ENCODE measurements at regions not wholly inside any gene's neighbourhood (a gene's known extent, or its start where the extent isn't known, plus 50 kb on each side); places are given as distances from the start of the nearest gene placed in this dataset.

- TF ChIP-seq, protein P1, sequence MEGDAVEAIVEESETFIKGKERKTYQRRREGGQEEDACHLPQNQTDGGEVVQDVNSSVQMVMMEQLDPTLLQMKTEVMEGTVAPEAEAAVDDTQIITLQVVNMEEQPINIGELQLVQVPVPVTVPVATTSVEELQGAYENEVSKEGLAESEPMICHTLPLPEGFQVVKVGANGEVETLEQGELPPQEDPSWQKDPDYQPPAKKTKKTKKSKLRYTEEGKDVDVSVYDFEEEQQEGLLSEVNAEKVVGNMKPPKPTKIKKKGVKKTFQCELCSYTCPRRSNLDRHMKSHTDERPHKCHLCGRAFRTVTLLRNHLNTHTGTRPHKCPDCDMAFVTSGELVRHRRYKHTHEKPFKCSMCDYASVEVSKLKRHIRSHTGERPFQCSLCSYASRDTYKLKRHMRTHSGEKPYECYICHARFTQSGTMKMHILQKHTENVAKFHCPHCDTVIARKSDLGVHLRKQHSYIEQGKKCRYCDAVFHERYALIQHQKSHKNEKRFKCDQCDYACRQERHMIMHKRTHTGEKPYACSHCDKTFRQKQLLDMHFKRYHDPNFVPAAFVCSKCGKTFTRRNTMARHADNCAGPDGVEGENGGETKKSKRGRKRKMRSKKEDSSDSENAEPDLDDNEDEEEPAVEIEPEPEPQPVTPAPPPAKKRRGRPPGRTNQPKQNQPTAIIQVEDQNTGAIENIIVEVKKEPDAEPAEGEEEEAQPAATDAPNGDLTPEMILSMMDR (IDR thresholded peaks at IDR 0.05): no peak
- TF ChIP-seq POLR2A (IDR thresholded peaks at IDR 0.05): no peak
These were observed 557.2 kb downstream of the KCTD12 start for GRCh38 chr13:76329004-76329403.
